ENCODE measurements at regions not wholly inside any gene's neighbourhood (a gene's known extent, or its start where the extent isn't known, plus 50 kb on each side); places are given as distances from the start of the nearest gene placed in this dataset.

DNA sequence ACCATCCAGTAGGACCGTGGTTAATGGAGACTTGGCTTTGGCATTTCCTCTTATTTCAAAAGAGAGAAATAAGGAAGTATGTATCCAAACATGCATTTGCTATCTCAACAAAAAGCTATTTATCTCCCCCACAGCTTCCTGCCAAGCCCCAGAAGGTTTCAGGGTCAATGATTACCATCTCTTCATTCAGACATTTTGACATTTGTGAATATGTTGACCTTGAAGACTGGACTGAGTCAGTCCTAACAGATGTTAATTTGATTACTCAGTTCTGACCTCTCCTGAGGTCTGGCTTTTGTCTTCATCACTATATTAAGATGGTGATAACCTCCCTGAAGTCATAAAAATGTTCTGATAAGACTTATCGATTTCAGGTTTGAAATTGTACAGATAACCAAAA is 479.4 kb downstream of the AGTPBP1 start:
- Histone ChIP-seq H3K9me3 (ENCODE audit: low read depth, low read length, poor library complexity, severe bottlenecking) (no peaks in the 10 kb centered on the region), H3K27me3 (replicated peaks; ENCODE audit: insufficient read depth, low read depth, low read length, poor library complexity) (peaks cover 6% of the 10 kb centered on the region), H3K4me3 (ENCODE audit: low read depth, low read length, poor library complexity, severe bottlenecking) (no peak overlapping the region), H3K27ac (ENCODE audit: low read depth, low read length, poor library complexity, severe bottlenecking) (no peak overlapping the region), H3K36me3 (ENCODE audit: insufficient read depth, low read length, poor library complexity, severe bottlenecking) (no peaks in the 10 kb centered on the region), H3K4me1 (ENCODE audit: insufficient read depth, low read length, poor library complexity, severe bottlenecking) (no peaks in the 10 kb centered on the region)
- BruUV-seq (replicated peaks), result no TSS peak
- no peak for DNase-seq (ENCODE audit: low spot score)
- POLR2A ChIA-PET (ENCODE audit: low non-redundant PET), result no interaction called here
- intact Hi-C loops (cut with micrococcal nuclease; ENCODE audit: unreplicated experiment), result no loop called here
- TF ChIP-seq EZH2 (IDR thresholded peaks at IDR 0.05; ENCODE audit: borderline replicate concordance, low read depth, low read length, poor library complexity, severe bottlenecking) (no peak), CTCF (conservative IDR thresholded peaks at IDR 0.05; ENCODE audit: low read depth, low read length) (no peak)
- CTCF ChIA-PET, result no interaction called here

DNA sequence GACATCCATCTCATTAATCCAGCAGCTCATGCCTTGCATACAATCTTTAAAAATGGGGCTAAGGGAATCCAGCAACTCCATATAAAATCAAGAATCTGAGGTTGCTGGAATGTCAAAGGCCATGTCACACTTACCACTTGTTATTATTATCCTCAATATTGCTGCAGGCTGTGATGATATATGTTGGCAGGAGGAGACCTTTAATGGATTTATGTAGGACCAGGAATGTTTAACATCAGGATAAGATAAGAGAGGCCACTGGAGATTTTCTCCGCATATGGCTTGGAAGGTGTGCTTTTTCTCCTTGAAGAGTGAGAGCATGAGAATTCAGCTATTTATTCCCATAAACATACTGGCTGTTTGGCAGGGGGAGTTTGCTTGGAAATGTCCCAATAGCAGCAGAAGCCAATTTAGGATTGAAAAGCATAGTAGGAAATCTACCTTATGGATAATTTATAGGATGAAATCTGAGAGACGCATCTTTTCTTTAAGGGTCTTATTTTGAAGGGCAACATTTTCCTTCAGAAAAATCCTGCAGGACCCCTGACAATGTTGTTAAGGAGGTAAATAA is 481.4 kb downstream of the AGTPBP1 start:
- intact Hi-C loops (cut with micrococcal nuclease; ENCODE audit: unreplicated experiment), result no loop called here
- no peaks in the 10 kb centered on the region for H3K36me3 ChIP-seq (ENCODE audit: insufficient read depth, low read length, poor library complexity, severe bottlenecking)

GRCh38 chr9:85258823-85259370 is 482.9 kb downstream of the AGTPBP1 start:
- intact Hi-C loops (cut with micrococcal nuclease; ENCODE audit: unreplicated experiment), result loop anchor here (5.0 kb wide), 1 partner anchor 862 kb away; no protein-coding TSS in a partner anchor
- Histone ChIP-seq H3K27me3 (replicated peaks; ENCODE audit: insufficient read depth, low read depth, low read length, poor library complexity) (peaks cover 6% of the 10 kb centered on the region), H3K9me3 (ENCODE audit: low read depth, low read length, poor library complexity, severe bottlenecking) (no peaks in the 10 kb centered on the region), H3K27ac (ENCODE audit: low read depth, low read length, poor library complexity, severe bottlenecking) (no peak overlapping the region), H3K4me1 (ENCODE audit: insufficient read depth, low read length, poor library complexity, severe bottlenecking) (no peaks in the 10 kb centered on the region), H3K4me3 (ENCODE audit: low read depth, low read length, poor library complexity, severe bottlenecking) (no peak overlapping the region), H3K36me3 (ENCODE audit: insufficient read depth, low read length, poor library complexity, severe bottlenecking) (no peaks in the 10 kb centered on the region)
- DNase-seq (ENCODE audit: low spot score), result peak; percentile 61
- ChIA-PET POLR2A (ENCODE audit: low non-redundant PET) (no interaction called here), CTCF (interaction anchor here (0.6 to 1.4 kb wide), 4 partner anchors 351 to 862 kb away, joined by 3 to 9 read pairs (median 4); no protein-coding TSS in a partner anchor)
- TF ChIP-seq EZH2 (IDR thresholded peaks at IDR 0.05; ENCODE audit: borderline replicate concordance, low read depth, low read length, poor library complexity, severe bottlenecking) (no peak), CTCF (conservative IDR thresholded peaks at IDR 0.05; ENCODE audit: low read depth, low read length) (peak; percentile 63)
- no TSS peak for BruUV-seq (replicated peaks)

More for the DNA sequence above, 481.4 kb downstream of the AGTPBP1 start:
- H3K27ac ChIP-seq (ENCODE audit: low read depth, low read length, poor library complexity, severe bottlenecking), result no peak overlapping the region
- ChIA-PET CTCF (no interaction called here), POLR2A (ENCODE audit: low non-redundant PET) (no interaction called here)
- no peak for TF ChIP-seq EZH2 (IDR thresholded peaks at IDR 0.05; ENCODE audit: borderline replicate concordance, low read depth, low read length, poor library complexity, severe bottlenecking)
- TF ChIP-seq CTCF (conservative IDR thresholded peaks at IDR 0.05; ENCODE audit: low read depth, low read length), result no peak
- no TSS peak for BruUV-seq (replicated peaks)
- H3K4me3 ChIP-seq (ENCODE audit: low read depth, low read length, poor library complexity, severe bottlenecking), result no peak overlapping the region
- H3K4me1 ChIP-seq (ENCODE audit: insufficient read depth, low read length, poor library complexity, severe bottlenecking), result no peaks in the 10 kb centered on the region
- DNase-seq (ENCODE audit: low spot score), result no peak
- H3K27me3 ChIP-seq (replicated peaks; ENCODE audit: insufficient read depth, low read depth, low read length, poor library complexity), result peaks cover 6% of the 10 kb centered on the region
- no peaks in the 10 kb centered on the region for H3K9me3 ChIP-seq (ENCODE audit: low read depth, low read length, poor library complexity, severe bottlenecking)
